Activated CD4-positive, alpha-beta T cell treated with anti-CD3 and anti-CD28 coated beads, Interleukin-2, amount 50 U/mL, for 1 hour (primary cell): ENCODE measurements at regions not wholly inside any gene's neighbourhood (a gene's known extent, or its start where the extent isn't known, plus 50 kb on each side); places are given as distances from the start of the nearest gene placed in this dataset.

Experiments used
- DNase-seq: peaks from one replicate; pipeline ENCODE4 v3.0.0-alpha.2; 2020

- no peak for DNase-seq
Measured at GRCh38 chr13:21757763-21758162, 86.9 kb downstream of the FGF9 start.

GRCh38 chr13:21758441-21758840, 87.6 kb downstream of the FGF9 start:
- no peak for DNase-seq

GRCh38 chr13:21759463-21759862, 88.6 kb downstream of the FGF9 start:
- no peak for DNase-seq

GRCh38 chr13:21759911-21760310, 89.0 kb downstream of the FGF9 start:
- DNase-seq: no peak

GRCh38 chr13:21761770-21762169, 90.9 kb downstream of the FGF9 start:
- no peak for DNase-seq

GRCh38 chr13:21762512-21762911, 91.6 kb downstream of the FGF9 start:
- no peak for DNase-seq

GRCh38 chr13:21767032-21767431, 96.2 kb downstream of the FGF9 start:
- DNase-seq: no peak

GRCh38 chr13:21771075-21771474, 100.2 kb downstream of the FGF9 start:
- no peak for DNase-seq

- DNase-seq: no peak
Measured at GRCh38 chr13:21777166-21777565, 106.3 kb downstream of the FGF9 start.

- no peak for DNase-seq
Measured at GRCh38 chr13:21777813-21778212, 106.9 kb downstream of the FGF9 start.

GRCh38 chr13:21782736-21783135, 111.9 kb downstream of the FGF9 start:
- DNase-seq: no peak

GRCh38 chr13:21785990-21786389, 115.1 kb downstream of the FGF9 start:
- no peak for DNase-seq

- DNase-seq: no peak
Measured at GRCh38 chr13:21796066-21796465, 125.2 kb downstream of the FGF9 start.

- DNase-seq: no peak
Measured at GRCh38 chr13:21796775-21797514, 126.1 kb downstream of the FGF9 start.

GRCh38 chr13:21797736-21798135, 126.9 kb downstream of the FGF9 start:
- no peak for DNase-seq

- DNase-seq: no peak
Measured at GRCh38 chr13:21798181-21798580, 127.3 kb downstream of the FGF9 start.

GRCh38 chr13:21799671-21800070, 128.8 kb downstream of the FGF9 start:
- DNase-seq: no peak

GRCh38 chr13:21800837-21801616, 130.2 kb downstream of the FGF9 start:
- DNase-seq: no peak

GRCh38 chr13:21805733-21806132, 134.9 kb downstream of the FGF9 start:
- DNase-seq: no peak

- no peak for DNase-seq
Measured at GRCh38 chr13:21812192-21812626, 141.3 kb downstream of the FGF9 start.

GRCh38 chr13:21813110-21813509, 142.2 kb downstream of the FGF9 start:
- no peak for DNase-seq

- no peak for DNase-seq
Measured at GRCh38 chr13:21813844-21814243, 143.0 kb downstream of the FGF9 start.

GRCh38 chr13:21814604-21815003, 143.7 kb downstream of the FGF9 start:
- no peak for DNase-seq

GRCh38 chr13:21817878-21818277, 147.0 kb downstream of the FGF9 start:
- no peak for DNase-seq
